Mesothelial cell of epicardium (in vitro differentiated cells): ENCODE measurements at regions not wholly inside any gene's neighbourhood (a gene's known extent, or its start where the extent isn't known, plus 50 kb on each side); places are given as distances from the start of the nearest gene placed in this dataset.
"Not testable (repeated sequence)": the region's sequence is repeated elsewhere in the genome, so short reads cannot be mapped to it uniquely, and the experiment has no call there.

Experiments
- DNase-seq, 2 experiments: peaks; one replicate each; pipeline ENCODE4 v3.0.0; 2021; ENCODE audit warnings: low spot score in 2 of 2; ENCODE audit not compliant: unreplicated experiment in 2 of 2
- H3K27ac Mint-ChIP-seq: 2 replicates; pipeline ENCODE4 v1.8.0; 2021; ENCODE audit warnings: mixed read lengths
- H3K27me3 Mint-ChIP-seq: 2 replicates; pipeline ENCODE4 v1.8.0; 2021; ENCODE audit warnings: low read depth, mixed read lengths
- H3K36me3 Mint-ChIP-seq: 2 replicates; pipeline ENCODE4 v1.8.0; 2021; ENCODE audit warnings: mixed read lengths
- H3K4me1 Mint-ChIP-seq: 2 replicates; pipeline ENCODE4 v1.8.0; 2021; ENCODE audit warnings: mixed read lengths
- H3K4me3 Mint-ChIP-seq: 2 replicates; pipeline ENCODE4 v1.8.0; 2021; ENCODE audit warnings: mild to moderate bottlenecking, moderate library complexity, mixed read lengths
- H3K9me3 Mint-ChIP-seq: 2 replicates; pipeline ENCODE4 v1.8.0; 2021; ENCODE audit warnings: mixed read lengths
- TF ChIP-seq, protein P1 (sequence below): fragments of 200-600 bp; sonication (generic); IDR thresholded peaks from one replicate; pipeline ENCODE4 v1.5.0; 2021; ENCODE audit warnings: antibody characterized with exemption; ENCODE audit not compliant: unreplicated experiment

DNA sequence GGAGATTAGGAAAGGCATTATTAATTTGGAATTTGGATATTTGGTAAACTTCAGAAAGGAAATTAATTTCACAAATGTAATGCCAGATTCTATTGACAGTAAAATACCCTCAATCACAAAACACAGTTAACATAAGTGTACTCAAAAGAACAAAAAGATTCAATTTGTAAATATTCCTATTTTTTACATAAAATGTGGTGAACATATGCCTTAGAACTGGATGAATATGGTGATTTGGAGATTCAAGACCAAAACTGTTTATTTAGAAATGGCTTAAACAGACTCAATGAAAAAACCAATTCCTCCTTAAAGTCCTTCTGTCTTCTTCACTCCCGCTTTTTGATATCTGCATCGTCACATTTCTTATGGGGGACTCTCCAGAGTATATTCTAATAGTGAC lies 417.6 kb upstream of the TENM3 start:
- Mint-ChIP-seq H3K36me3 (no peaks in the 10 kb centered on the region), H3K9me3 (no peaks in the 10 kb centered on the region), H3K27ac (no peak overlapping the region), H3K4me3 (no peak overlapping the region), H3K27me3 (peaks cover 45% of the 10 kb centered on the region), H3K4me1 (peaks cover 33% of the 10 kb centered on the region)
- DNase-seq, result no peak
- TF ChIP-seq, protein P1, sequence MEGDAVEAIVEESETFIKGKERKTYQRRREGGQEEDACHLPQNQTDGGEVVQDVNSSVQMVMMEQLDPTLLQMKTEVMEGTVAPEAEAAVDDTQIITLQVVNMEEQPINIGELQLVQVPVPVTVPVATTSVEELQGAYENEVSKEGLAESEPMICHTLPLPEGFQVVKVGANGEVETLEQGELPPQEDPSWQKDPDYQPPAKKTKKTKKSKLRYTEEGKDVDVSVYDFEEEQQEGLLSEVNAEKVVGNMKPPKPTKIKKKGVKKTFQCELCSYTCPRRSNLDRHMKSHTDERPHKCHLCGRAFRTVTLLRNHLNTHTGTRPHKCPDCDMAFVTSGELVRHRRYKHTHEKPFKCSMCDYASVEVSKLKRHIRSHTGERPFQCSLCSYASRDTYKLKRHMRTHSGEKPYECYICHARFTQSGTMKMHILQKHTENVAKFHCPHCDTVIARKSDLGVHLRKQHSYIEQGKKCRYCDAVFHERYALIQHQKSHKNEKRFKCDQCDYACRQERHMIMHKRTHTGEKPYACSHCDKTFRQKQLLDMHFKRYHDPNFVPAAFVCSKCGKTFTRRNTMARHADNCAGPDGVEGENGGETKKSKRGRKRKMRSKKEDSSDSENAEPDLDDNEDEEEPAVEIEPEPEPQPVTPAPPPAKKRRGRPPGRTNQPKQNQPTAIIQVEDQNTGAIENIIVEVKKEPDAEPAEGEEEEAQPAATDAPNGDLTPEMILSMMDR, result no peak

DNA sequence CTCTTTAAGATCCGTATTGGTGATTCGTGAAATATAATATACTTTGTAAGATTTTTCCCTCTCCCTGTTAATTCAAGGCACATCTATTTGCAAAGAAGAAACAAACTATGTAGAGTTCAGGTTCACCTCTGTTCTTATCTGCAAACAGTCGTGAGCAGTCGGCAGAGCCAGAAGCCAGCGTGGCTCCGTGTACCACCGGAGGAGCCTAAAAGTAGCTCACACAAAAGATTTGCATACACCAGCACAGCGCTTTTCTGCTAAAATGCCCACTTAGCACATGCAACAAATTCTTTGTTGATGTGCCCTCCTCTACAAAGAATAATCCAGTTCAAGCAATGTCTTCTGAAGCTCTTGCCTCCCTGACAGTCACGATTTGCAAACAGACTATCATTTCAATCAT lies 416.0 kb upstream of the TENM3 start:
- no peak for DNase-seq
- no peaks in the 10 kb centered on the region for H3K9me3 Mint-ChIP-seq
- H3K4me3 Mint-ChIP-seq, result no peak overlapping the region
- H3K27me3 Mint-ChIP-seq, result peaks cover 43% of the 10 kb centered on the region
- TF ChIP-seq, protein P1, result no peak
- H3K36me3 Mint-ChIP-seq, result no peaks in the 10 kb centered on the region
- peaks cover 17% of the 10 kb centered on the region for H3K4me1 Mint-ChIP-seq
- H3K27ac Mint-ChIP-seq, result no peak overlapping the region

DNA sequence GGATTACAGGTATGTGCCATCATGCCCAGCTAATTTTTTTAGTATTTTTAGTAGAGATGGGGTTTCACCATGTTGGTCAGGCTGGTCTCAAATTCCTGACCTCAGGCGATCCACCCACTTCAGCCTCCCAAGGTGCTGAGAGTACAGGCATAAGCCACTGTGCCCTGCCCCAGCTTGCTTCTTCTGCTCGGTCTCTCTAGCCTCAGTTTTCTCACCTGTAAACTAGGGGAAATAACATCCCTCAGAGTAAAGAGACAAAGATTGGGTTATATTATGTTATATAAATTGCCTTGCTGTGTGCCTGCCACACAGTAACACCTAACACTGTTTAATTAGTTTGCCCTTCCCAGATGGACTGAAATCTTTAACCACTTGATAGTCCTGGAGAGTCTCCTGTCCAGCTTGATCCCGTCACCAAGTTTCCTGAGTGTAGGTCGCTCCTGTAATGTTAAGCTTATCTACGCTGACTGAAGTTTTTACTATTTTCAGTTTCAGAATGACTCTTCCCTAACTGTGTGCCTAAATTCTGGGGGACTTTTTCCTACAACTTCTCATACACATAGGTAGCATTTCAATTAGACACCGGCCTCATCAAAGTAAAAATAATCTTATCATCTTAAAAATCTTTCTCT lies 412.7 kb upstream of the TENM3 start:
- TF ChIP-seq, protein P1, result no peak
- no peak for DNase-seq
- Mint-ChIP-seq H3K27me3 (peaks cover 44% of the 10 kb centered on the region), H3K4me3 (no peak overlapping the region), H3K9me3 (no peaks in the 10 kb centered on the region), H3K4me1 (peaks cover 2% of the 10 kb centered on the region), H3K27ac (no peak overlapping the region), H3K36me3 (no peaks in the 10 kb centered on the region)

DNA sequence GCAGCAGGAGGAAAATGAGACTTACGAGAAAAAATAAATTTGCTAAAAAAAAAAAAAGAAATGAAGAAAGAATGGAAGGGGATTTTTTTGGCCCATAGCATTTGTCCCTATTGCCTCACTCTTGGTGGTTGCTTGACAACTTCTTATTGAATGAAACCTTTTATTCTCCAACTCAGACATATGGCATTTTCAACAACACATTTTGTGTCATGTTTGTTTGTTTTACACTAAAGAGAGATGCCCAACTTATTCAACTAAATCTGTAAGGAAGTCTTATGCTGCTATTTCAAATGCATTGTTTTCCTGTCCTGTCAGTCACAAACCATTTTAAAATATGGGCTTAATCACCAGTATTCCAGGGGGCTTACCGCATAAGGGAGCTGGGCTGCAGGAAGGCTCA lies 409.1 kb upstream of the TENM3 start:
- no peaks in the 10 kb centered on the region for H3K4me1 Mint-ChIP-seq
- TF ChIP-seq, protein P1, result no peak
- H3K27me3 Mint-ChIP-seq, result peaks cover 18% of the 10 kb centered on the region
- peaks cover 7% of the 10 kb centered on the region for H3K9me3 Mint-ChIP-seq
- DNase-seq, result no peak
- H3K27ac Mint-ChIP-seq, result no peak overlapping the region
- H3K4me3 Mint-ChIP-seq, result no peak overlapping the region
- H3K36me3 Mint-ChIP-seq, result peaks cover 2% of the 10 kb centered on the region

DNA sequence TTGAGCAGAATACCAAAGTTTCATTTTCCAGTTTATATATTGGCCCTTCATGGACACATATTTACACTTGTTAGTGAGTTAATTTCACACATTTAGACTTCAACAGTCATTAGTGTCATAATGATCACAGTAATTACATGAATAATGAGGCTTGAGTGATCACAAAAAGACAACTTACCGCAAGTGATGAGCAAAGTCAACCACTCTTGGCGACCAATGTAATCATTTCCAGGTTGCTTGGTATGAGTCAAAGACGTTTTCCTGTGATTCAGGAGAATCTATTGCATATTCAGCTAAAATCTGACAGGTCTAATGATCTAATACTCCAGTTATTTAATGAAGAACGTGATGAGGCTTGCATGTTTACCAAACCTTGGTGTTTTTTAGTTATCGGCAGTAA lies 407.9 kb upstream of the TENM3 start:
- Mint-ChIP-seq H3K4me3 (no peak overlapping the region), H3K9me3 (peaks cover 17% of the 10 kb centered on the region), H3K27me3 (peaks cover 8% of the 10 kb centered on the region), H3K4me1 (no peaks in the 10 kb centered on the region), H3K27ac (no peak overlapping the region), H3K36me3 (peaks cover 8% of the 10 kb centered on the region)
- no peak for DNase-seq
- TF ChIP-seq, protein P1, result no peak

DNA sequence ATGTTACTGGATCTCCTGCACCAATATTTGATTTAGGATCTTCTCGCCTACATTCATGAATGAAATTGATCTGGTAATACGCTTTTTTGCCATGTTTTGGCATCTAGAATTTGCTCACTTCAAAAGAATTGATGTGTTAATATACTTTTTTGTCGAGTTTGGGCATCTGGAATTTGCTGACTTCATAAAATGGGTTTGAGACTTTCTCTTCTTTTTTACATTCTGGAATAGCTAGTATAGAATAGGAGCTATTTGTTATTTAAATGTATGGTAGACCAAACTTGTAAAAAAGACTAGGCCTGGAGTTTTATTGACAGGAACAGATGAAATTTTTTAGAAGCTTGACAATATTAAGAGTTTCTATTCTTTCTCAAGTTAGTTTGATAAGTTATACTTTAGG lies 404.9 kb upstream of the TENM3 start:
- Mint-ChIP-seq H3K27ac (no peak overlapping the region), H3K4me3 (no peak overlapping the region), H3K4me1 (no peaks in the 10 kb centered on the region), H3K36me3 (peaks cover 11% of the 10 kb centered on the region), H3K27me3 (peaks cover 3% of the 10 kb centered on the region), H3K9me3 (peaks cover 21% of the 10 kb centered on the region)
- TF ChIP-seq, protein P1, result no peak
- DNase-seq, result no peak

DNA sequence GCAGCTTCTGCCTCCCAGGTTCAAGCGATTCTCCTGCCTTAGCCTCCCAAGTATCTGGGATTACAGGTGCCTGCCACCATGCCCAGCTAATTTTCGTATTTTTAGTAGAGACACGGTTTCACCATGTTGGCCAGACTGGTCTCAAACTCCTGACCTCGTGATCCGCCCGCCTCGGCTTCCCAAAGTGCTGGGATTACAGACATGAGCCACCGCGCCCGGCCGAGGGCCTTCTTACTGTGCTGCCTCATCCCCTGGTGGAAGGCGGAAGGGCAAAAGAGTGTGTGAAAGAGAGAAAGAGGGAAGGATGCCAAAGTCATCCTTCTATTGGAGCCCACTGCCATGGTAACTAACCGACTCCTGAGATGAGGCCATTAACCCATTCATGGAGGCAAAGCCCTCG lies 399.4 kb upstream of the TENM3 start:
- H3K4me3 Mint-ChIP-seq, DNase-seq: not testable (repeated sequence)
- H3K9me3 Mint-ChIP-seq, result peaks cover 15% of the 10 kb centered on the region

More for the DNA sequence above, 399.4 kb upstream of the TENM3 start:
- not testable (repeated sequence) for H3K36me3 Mint-ChIP-seq, H3K27me3 Mint-ChIP-seq, H3K27ac Mint-ChIP-seq, H3K4me1 Mint-ChIP-seq
